ENCODE measurements at regions not wholly inside any gene's neighbourhood (a gene's known extent, or its start where the extent isn't known, plus 50 kb on each side); places are given as distances from the start of the nearest gene placed in this dataset.

DNA sequence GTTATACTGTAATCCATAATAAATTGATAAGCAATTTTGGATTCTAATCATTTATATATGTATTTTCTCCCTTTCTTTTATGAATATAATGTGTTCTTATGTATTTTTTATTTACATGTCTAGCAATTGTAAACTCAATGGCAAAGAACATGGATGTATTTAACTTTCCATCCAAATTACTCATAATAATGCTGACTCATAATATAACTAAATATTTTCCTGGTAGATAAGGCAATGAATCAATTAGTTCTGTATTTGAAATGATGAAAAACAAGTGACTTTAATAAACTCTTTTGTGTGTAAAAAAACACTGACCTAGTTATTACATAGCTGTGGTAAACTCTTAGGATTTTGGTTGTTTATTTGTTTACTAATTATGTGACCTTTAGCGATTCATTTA is 211.2 kb downstream of the DTHD1 start:
- Histone ChIP-seq H3K27ac (no peak overlapping the region), H3K27me3 (no peaks in the 10 kb centered on the region), H3K9me3 (no peaks in the 10 kb centered on the region), H3K4me3 (no peak overlapping the region), H3K4me1 (no peaks in the 10 kb centered on the region), H3K36me3 (no peaks in the 10 kb centered on the region)
- intact Hi-C loops (cut with DNase I; ENCODE audit: low total_unique reads) = no loop called here
- TF ChIP-seq, protein P1, sequence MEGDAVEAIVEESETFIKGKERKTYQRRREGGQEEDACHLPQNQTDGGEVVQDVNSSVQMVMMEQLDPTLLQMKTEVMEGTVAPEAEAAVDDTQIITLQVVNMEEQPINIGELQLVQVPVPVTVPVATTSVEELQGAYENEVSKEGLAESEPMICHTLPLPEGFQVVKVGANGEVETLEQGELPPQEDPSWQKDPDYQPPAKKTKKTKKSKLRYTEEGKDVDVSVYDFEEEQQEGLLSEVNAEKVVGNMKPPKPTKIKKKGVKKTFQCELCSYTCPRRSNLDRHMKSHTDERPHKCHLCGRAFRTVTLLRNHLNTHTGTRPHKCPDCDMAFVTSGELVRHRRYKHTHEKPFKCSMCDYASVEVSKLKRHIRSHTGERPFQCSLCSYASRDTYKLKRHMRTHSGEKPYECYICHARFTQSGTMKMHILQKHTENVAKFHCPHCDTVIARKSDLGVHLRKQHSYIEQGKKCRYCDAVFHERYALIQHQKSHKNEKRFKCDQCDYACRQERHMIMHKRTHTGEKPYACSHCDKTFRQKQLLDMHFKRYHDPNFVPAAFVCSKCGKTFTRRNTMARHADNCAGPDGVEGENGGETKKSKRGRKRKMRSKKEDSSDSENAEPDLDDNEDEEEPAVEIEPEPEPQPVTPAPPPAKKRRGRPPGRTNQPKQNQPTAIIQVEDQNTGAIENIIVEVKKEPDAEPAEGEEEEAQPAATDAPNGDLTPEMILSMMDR (IDR thresholded peaks at IDR 0.05) = no peak
- no peak for DNase-seq

DNA sequence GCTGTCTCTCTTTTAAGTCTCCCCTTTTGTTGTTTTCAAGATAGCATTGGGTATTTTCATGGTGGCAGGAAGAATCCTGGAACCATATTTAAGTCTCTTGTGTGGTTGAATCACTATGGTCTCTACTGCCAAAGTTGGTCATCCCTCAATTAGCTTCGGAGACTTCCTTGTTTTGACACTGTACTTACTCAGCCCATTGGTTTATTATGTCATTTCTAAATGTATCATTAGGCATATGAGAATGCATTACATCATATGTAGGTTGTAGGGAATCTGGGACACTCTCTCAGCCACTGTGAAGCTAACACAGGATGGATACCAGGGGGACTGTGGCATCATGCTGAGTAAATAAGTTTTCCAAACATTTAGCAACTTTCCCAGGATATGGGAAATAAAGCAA is 211.8 kb downstream of the DTHD1 start:
- H3K4me1 ChIP-seq = no peaks in the 10 kb centered on the region
- no peaks in the 10 kb centered on the region for H3K27me3 ChIP-seq
- H3K36me3 ChIP-seq = no peaks in the 10 kb centered on the region
- TF ChIP-seq, protein P1 (IDR thresholded peaks at IDR 0.05) = no peak
- no peak overlapping the region for H3K4me3 ChIP-seq
- DNase-seq = no peak
- intact Hi-C loops (cut with DNase I; ENCODE audit: low total_unique reads) = no loop called here
- H3K27ac ChIP-seq = no peak overlapping the region
- H3K9me3 ChIP-seq = no peaks in the 10 kb centered on the region

DNA sequence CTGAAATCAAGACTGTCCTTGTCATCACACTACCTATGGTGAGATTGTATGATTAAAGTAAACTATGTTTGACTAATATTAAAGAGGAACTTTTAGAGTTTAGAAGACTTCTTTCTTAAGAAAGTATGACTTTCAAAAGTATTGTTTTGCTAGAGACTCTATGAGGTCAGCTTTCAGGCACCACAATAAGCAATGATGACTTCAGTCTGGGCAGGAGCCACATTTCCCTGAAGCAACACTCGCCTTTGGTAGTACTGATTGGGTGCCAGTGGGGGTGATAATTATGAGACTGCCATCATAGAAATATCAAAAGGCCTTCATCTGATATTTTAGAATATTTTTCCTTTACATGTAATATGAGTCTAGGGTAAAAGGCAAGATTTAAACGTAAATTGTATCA is 212.6 kb downstream of the DTHD1 start:
- Histone ChIP-seq H3K9me3 (no peaks in the 10 kb centered on the region), H3K27ac (no peak overlapping the region), H3K36me3 (no peaks in the 10 kb centered on the region), H3K27me3 (no peaks in the 10 kb centered on the region), H3K4me3 (no peak overlapping the region), H3K4me1 (no peaks in the 10 kb centered on the region)
- no peak for DNase-seq
- intact Hi-C loops (cut with DNase I; ENCODE audit: low total_unique reads) = no loop called here
- TF ChIP-seq, protein P1 (IDR thresholded peaks at IDR 0.05) = no peak

DNA sequence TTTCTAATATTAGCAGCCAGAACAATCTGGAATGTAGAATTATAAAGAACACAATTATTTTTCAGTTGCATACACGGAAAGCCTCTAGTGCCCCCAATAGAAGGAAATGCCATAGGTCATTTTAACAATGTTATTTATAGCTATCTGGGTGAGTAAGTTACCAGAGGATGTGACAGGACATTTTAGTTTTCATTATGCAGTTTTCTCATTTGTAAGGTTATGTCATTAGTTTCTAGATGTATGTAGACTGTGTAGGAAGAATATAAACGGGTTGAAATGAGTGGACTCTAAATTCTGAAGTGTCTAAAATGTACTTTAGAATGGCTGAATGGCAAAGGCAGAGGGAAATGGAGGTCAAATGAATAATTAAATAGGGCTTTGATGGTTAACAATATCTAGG is 213.3 kb downstream of the DTHD1 start:
- no peak overlapping the region for H3K4me3 ChIP-seq
- intact Hi-C loops (cut with DNase I; ENCODE audit: low total_unique reads) = no loop called here
- H3K4me1 ChIP-seq = no peaks in the 10 kb centered on the region
- no peaks in the 10 kb centered on the region for H3K27me3 ChIP-seq
- no peaks in the 10 kb centered on the region for H3K36me3 ChIP-seq
- H3K27ac ChIP-seq = no peak overlapping the region
- H3K9me3 ChIP-seq = no peaks in the 10 kb centered on the region
- TF ChIP-seq, protein P1 (IDR thresholded peaks at IDR 0.05) = no peak
- no peak for DNase-seq

DNA sequence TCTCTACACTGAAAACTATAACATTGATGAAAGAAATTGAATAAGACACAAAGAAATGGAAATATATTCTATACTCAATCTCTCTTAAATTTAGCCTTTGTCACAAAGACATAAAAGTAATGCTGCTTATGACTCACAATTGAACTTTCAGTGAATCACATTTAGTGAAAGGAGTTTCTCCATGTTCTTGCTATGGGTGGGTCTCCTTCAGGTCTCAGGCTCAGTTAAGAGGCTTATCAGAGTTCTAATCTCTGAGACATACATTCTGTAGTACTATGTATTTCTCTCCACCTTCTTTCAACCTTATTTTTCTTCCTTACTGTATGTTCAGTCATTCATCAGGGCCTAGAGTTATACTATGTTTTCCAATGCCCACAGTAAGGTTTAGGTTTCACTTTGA is 220.9 kb downstream of the DTHD1 start:
- H3K27ac ChIP-seq = no peak overlapping the region
- H3K4me3 ChIP-seq = no peak overlapping the region
- intact Hi-C loops (cut with DNase I; ENCODE audit: low total_unique reads) = no loop called here
- no peak for DNase-seq
- TF ChIP-seq, protein P1 (IDR thresholded peaks at IDR 0.05) = no peak
- no peaks in the 10 kb centered on the region for H3K9me3 ChIP-seq
- no peaks in the 10 kb centered on the region for H3K27me3 ChIP-seq
- no peaks in the 10 kb centered on the region for H3K4me1 ChIP-seq
- no peaks in the 10 kb centered on the region for H3K36me3 ChIP-seq

DNA sequence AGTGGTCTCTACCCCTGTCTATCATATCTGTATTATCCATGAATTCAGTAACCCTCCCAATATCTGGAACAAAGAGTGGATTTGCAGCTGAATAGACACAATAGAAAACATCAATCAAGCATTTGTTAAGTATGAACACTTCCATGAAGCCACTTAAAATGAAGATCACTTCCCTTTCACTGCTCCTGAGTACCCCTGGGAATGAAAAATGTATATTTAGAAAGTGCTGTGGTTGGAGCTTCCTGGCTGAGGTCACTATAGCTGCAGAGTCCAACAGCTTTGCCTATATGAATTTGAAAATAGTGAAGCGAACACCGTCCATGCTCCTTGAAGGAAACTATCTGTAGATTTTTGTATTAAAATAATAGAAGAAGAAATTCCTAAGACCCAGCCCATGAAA is 227.0 kb downstream of the DTHD1 start:
- no peaks in the 10 kb centered on the region for H3K9me3 ChIP-seq
- H3K4me3 ChIP-seq = no peak overlapping the region
- TF ChIP-seq, protein P1 (IDR thresholded peaks at IDR 0.05) = no peak
- H3K4me1 ChIP-seq = no peaks in the 10 kb centered on the region
- no peaks in the 10 kb centered on the region for H3K36me3 ChIP-seq
- intact Hi-C loops (cut with DNase I; ENCODE audit: low total_unique reads) = no loop called here
- H3K27ac ChIP-seq = no peak overlapping the region
- DNase-seq = no peak
- H3K27me3 ChIP-seq = no peaks in the 10 kb centered on the region
